HUES48 (cell line): ENCODE measurements at regions not wholly inside any gene's neighbourhood (a gene's known extent, or its start where the extent isn't known, plus 50 kb on each side); places are given as distances from the start of the nearest gene placed in this dataset.
"Not testable (repeated sequence)": the region's sequence is repeated elsewhere in the genome, so short reads cannot be mapped to it uniquely, and the experiment has no call there.

Experiments used
- H3K27ac ChIP-seq: one replicate; pipeline ENCODE4 v1.7.0; 2013; ENCODE audit warnings: low read depth, low read length, inconsistent platforms
- H3K27me3 ChIP-seq: 2 replicates; pipeline ENCODE4 v1.6.1; 2013; ENCODE audit warnings: mild to moderate bottlenecking, low read length; ENCODE audit not compliant: control insufficient read depth, insufficient read depth
- H3K36me3 ChIP-seq: 2 replicates; pipeline ENCODE4 v1.6.1; 2013; ENCODE audit warnings: low read length; ENCODE audit not compliant: control insufficient read depth, insufficient read depth
- H3K4me1 ChIP-seq: 2 replicates; pipeline ENCODE4 v1.6.1; 2013; ENCODE audit warnings: mild to moderate bottlenecking, low read length; ENCODE audit not compliant: control insufficient read depth, insufficient read depth
- H3K4me3 ChIP-seq: 2 replicates; pipeline ENCODE4 v1.5.1; 2013; ENCODE audit warnings: mild to moderate bottlenecking, low read depth, low read length
- H3K9ac ChIP-seq: 2 replicates; pipeline ENCODE4 v1.6.1; 2013; ENCODE audit warnings: mild to moderate bottlenecking, low read depth, low read length, moderate library complexity
- H3K9me3 ChIP-seq: 2 replicates; pipeline ENCODE4 v1.6.1; 2013; ENCODE audit warnings: low read length; ENCODE audit not compliant: control insufficient read depth, insufficient read depth

DNA sequence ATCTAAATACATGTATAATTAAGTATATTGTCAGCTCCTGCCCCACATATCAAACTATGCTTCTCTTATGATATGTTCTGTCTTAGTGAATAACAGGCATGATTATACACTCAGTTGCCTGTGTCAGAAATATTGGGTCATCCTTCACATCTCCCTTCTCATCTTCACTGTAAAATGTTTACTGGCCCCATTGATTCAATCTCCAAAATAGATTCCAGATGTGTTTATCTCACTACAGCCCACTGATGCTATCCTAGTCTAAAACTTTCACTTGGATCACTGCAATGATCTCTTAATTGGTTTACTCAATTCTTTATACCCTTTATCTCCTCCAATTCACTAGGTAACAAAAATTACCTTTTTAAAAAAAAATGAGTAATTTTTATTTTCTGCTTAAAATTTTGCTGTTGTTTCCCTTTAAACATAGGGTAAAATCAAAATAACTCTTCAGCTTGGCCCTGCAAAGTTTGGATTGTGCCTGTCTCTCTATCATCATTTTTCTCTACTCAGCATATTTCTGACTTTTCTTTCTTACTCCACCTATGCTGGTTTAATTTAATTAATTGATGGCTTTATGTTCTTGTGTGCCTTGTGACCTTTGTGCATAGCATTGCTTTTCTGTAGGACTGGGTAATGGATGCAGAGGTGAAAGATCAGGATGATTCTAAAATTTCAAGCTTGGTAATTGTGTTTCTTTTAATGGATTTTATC is 233.9 kb upstream of the FOXP2 start:
- Histone ChIP-seq H3K27me3 (no peaks in the 10 kb centered on the region), H3K27ac (no peak overlapping the region), H3K9me3 (no peaks in the 10 kb centered on the region)

DNA sequence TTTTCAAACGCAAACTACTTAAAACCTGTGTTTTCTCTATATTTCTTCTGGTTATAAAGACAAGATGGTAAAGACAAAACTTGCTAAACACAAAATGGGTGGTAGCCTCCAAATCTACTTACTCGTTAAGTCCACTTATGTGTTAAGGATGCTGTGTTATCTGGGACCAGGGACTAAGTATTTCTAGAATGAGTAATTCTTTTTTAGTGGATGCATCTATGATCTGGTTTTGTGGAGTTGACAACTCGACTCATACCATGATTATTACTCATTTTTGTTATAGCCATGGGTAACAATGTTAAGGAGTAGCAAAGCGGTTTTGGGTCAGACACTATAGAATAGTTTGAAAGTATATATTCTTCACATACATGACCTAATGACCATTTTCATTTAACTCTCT is 239.5 kb upstream of the FOXP2 start:
- Histone ChIP-seq H3K27ac (no peak overlapping the region), H3K27me3 (no peaks in the 10 kb centered on the region), H3K9ac (no peak overlapping the region), H3K4me3 (no peak overlapping the region), H3K9me3 (no peaks in the 10 kb centered on the region), H3K36me3 (no peaks in the 10 kb centered on the region), H3K4me1 (no peaks in the 10 kb centered on the region)

More for the DNA sequence above, 233.9 kb upstream of the FOXP2 start:
- Histone ChIP-seq H3K4me1 (no peaks in the 10 kb centered on the region), H3K4me3 (no peak overlapping the region), H3K9ac (no peak overlapping the region), H3K36me3 (no peaks in the 10 kb centered on the region)

DNA sequence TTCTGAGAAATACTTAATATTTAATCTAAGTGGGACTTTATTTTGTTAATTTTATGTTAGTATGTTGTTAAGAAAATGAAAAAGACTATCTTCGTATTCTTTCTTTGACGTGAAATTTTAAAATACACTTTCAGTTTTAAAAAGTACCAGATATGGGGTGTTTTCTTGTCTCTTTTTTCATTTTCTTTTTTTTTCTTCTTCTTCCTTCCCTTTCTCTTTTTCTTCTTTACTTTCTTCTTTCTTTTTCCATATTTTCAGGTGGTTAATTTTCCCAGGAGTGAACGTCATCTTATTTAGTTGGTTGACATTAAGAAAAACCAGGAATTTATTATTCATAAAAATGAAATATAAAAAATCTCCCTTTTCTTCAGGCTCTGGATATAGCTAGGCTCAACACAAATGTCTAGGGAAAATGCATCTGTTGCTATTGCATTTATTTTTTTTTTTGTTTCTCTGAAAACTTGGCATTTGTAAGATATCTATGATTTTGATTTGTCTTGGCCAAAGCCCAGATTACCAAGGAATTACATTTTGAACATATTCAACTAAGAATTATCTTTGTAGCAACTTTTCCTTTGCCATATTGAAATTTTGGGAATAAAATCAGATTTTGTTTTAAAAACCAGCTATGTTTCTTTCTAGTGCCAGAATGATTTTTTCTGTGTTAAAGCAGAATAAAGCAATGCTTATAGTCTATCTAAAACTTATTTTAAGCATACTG is 241.3 kb upstream of the FOXP2 start:
- no peak overlapping the region for H3K4me3 ChIP-seq
- H3K27me3 ChIP-seq: no peaks in the 10 kb centered on the region
- no peak overlapping the region for H3K27ac ChIP-seq
- H3K4me1 ChIP-seq: no peaks in the 10 kb centered on the region
- H3K9me3 ChIP-seq: no peaks in the 10 kb centered on the region
- H3K9ac ChIP-seq: no peak overlapping the region
- H3K36me3 ChIP-seq: no peaks in the 10 kb centered on the region

DNA sequence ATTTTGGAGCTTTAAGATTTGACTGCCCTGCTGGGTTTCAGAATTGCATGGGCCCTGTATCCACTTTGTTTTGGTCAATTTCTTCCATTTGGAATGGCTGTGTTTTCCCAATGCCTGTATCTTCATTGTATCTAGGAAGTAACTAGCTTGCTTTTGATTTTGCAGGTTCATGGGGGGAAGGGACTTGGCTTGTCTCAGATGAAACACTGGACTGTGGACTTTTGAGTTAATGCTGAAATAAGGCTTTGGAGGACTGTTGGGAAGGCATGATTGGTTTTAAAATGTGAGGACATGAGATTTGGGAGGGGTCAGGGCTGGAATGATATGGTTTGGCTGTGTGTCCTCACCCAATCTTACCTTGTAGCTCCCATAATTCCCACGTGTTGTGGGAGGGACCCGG is 245.2 kb upstream of the FOXP2 start:
- H3K36me3 ChIP-seq, H3K4me1 ChIP-seq, H3K4me3 ChIP-seq, H3K9me3 ChIP-seq, H3K27me3 ChIP-seq, H3K27ac ChIP-seq, H3K9ac ChIP-seq: not testable (repeated sequence)

DNA sequence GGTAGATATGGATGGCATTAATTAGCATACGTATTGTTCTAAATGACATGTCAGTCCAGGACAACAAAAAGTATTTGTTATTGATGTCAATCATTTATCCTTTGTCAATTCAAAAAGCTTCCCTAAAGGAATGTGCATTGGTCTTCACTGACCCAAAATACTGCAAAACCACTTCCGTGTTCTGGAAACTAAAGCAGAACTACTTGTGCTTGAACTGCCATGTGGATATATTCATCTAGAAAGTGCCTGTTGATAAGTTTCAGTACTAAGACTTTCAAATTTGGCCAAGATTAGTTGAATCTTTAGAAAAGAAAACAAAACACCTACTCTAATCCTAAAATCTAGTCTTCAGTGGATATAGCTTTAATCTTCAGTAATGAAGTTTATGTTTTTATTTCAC is 242.1 kb upstream of the PPP1R3A start:
- Histone ChIP-seq H3K9ac (no peak overlapping the region), H3K27ac (no peak overlapping the region), H3K9me3 (no peaks in the 10 kb centered on the region), H3K4me1 (peaks cover 7% of the 10 kb centered on the region), H3K4me3 (no peak overlapping the region), H3K27me3 (no peaks in the 10 kb centered on the region), H3K36me3 (no peaks in the 10 kb centered on the region)

DNA sequence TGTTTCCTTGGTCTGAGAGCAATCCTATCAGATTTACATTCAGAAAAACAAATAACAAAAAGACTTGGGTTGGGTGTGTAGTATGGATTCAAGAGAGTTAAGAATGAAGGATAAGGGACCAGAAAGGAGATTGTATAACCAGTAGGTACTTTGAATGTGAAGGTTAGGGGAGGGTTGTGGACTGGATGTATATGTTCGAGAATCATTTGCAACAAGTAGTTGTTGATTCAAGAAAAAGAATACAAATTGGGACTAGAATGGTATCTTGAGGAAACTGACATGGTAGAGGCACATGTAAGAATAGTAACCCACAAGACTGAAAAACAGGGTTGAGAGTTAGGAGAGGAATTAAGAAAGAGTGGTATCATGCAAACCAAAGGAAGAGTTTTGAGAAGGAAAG is 240.0 kb upstream of the PPP1R3A start:
- no peaks in the 10 kb centered on the region for H3K27me3 ChIP-seq
- H3K36me3 ChIP-seq: no peaks in the 10 kb centered on the region
- no peak overlapping the region for H3K9ac ChIP-seq
- no peak overlapping the region for H3K4me3 ChIP-seq
- peaks cover 28% of the 10 kb centered on the region for H3K4me1 ChIP-seq
- no peak overlapping the region for H3K27ac ChIP-seq
- H3K9me3 ChIP-seq: no peaks in the 10 kb centered on the region

DNA sequence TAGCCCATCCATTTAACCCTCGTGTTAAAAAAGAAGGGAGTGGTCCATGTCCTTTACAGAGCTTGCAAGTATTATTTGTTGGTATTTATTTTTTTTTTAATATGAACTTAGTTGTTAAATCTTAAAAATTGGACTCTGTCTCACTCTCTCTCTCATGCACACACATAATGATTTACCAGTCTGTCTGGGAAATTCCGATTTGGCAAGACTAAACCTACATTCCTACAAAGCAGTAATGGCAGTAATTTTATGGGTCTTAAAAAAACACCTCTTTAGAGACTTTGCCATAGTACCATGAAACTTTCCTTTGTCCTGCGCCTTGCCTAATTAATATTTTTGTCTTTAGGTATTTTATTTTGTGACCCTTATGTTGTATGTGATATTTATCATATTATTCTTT is 239.5 kb upstream of the PPP1R3A start:
- Histone ChIP-seq H3K9me3 (no peaks in the 10 kb centered on the region), H3K27ac (no peak overlapping the region), H3K36me3 (no peaks in the 10 kb centered on the region), H3K4me3 (no peak overlapping the region), H3K27me3 (no peaks in the 10 kb centered on the region), H3K4me1 (peaks cover 34% of the 10 kb centered on the region), H3K9ac (no peak overlapping the region)

DNA sequence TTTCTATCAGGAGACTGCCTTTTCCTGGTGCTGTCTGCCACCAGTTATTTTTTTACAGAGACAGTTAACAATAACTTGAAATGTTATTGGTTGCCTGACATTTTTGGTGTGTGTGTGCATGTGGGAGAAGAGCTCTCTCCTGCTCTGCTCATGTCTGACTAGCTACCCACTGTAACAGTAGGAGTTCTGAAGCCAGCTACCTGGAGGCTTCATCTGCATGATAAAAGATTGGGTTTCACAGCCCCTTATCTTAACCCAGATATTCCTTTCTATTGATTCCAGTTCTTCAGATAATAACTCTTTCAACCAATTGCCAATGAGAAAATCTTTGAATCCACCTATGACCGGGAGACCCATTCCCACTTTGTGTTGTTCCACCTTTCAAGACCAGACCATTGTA is 237.4 kb upstream of the PPP1R3A start:
- H3K4me3 ChIP-seq: no peak overlapping the region
- no peaks in the 10 kb centered on the region for H3K9me3 ChIP-seq
- no peaks in the 10 kb centered on the region for H3K36me3 ChIP-seq
- no peak overlapping the region for H3K27ac ChIP-seq
- no peaks in the 10 kb centered on the region for H3K27me3 ChIP-seq
- no peak overlapping the region for H3K9ac ChIP-seq
- peaks cover 47% of the 10 kb centered on the region for H3K4me1 ChIP-seq

DNA sequence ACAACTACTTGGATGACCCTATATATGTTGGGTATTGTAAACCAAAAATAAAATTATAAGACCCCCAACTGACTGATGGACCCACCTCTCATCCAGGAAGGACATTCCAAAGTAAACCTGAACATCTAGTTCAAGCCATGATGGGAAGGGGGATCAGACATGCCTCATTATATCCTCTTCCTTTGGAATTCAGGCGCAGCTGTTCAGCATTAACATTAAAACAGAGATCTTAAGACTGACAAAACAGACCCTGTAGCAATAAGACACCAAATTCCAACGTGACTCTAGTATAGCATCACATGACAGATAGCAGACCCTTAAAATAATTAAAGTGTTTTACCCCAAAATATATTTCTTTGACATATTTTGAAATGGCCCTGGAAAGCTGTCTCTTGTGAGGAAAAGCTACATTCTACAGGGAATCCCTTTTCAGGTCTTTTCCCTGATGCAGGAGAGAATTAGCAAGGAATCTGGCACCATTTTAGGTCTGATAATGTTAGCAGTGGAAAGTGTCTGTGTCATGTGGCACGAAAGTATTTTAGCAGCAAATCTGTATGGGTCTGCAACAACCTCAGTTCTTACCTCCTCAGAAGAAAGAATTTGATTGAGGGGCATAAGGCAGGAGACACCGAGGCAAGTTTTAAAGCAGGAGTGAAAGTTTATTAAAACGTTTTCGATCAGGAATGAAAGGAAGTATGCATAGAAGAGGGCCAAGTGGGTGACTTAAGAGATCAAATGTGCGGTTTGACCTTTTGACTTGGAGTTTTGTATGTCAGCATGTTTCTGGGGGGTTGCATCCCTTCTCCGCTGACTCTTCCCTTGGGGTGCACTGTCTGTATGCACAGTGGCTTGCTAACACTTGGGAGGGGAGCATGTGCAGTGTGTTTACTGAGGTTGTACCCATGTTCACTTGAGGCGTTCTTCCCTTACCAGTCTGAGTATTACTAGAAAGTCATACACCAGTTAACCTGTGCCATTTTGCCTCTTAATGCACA is 236.6 kb upstream of the PPP1R3A start:
- Histone ChIP-seq H3K4me1 (peaks cover 47% of the 10 kb centered on the region), H3K9ac (no peak overlapping the region), H3K27ac (peak overlapping the region; percentile 9), H3K9me3 (no peaks in the 10 kb centered on the region), H3K4me3 (no peak overlapping the region; the same call in 1 of the 2 replicates), H3K27me3 (no peaks in the 10 kb centered on the region), H3K36me3 (no peaks in the 10 kb centered on the region)

DNA sequence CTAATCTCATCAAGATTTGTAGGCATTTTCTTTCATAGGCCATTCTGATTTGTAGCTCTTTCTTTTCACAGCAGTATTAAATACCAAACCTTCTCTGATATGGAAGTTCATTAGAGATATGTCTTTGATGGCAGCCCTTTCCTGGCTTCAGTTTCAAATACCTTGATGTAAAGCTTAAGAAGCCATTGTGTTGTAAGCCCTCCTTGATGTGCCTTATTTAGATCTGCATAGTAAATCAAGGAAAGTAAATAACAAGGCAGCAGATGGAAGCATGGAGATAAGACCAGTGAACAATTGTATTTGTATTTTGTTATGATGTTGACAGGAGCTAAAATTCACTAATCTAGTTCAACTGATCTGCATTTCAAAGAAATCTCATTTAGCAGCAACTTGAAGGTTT is 234.9 kb upstream of the PPP1R3A start:
- Histone ChIP-seq H3K4me3 (peak overlapping the region; percentile 5; the same call in 1 of the 2 replicates), H3K27ac (peak overlapping the region; percentile 19), H3K27me3 (no peaks in the 10 kb centered on the region), H3K9me3 (no peaks in the 10 kb centered on the region), H3K36me3 (no peaks in the 10 kb centered on the region), H3K4me1 (peaks cover 47% of the 10 kb centered on the region), H3K9ac (no peak overlapping the region)
